Fibroblast of the aortic adventitia (primary cell): ENCODE measurements at regions not wholly inside any gene's neighbourhood (a gene's known extent, or its start where the extent isn't known, plus 50 kb on each side); places are given as distances from the start of the nearest gene placed in this dataset.

Experiments
- DNase-seq: peaks from one replicate; pipeline ENCODE4 v3.0.0-alpha.2; 2010; ENCODE audit warnings: low read depth
- H3K4me3 ChIP-seq: 2 replicates; pipeline ENCODE4 v1.5.1; 2011; ENCODE audit warnings: low read depth, mild to moderate bottlenecking, control low read depth, low read length, moderate library complexity
- CTCF ChIP-seq: IDR thresholded peaks from 2 replicates; pipeline ENCODE4 v1.5.1; 2011; ENCODE audit warnings: mild to moderate bottlenecking, low read length, control low read depth, inconsistent platforms; ENCODE audit not compliant: insufficient read depth

DNA sequence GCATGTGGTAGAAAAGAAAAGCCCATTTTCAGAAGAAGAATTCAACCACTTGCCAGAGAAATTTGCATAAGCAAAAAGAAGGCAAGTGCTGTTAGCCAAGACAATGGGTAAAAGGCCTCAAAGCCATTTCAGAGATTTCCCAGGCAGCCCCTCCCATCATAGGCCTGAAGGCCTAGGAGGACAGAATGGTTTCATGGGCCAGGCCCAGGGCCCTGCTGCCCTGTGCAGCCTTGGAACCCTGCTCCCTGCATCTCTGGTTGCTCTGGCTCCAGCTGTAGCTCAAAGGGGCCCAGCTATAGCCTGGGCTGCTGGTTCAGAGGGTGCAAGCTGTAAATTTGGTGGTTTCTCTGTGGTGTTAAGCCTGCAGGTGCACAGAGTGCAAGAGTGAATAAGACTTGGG is 212.8 kb downstream of the EFNB2 start:
- no peak overlapping the region for H3K4me3 ChIP-seq
- TF ChIP-seq CTCF: no peak
- no peak for DNase-seq

GRCh38 chr13:106318941-106319411 is 216.5 kb downstream of the EFNB2 start:
- peak; percentile 79 for DNase-seq
- no peak for TF ChIP-seq CTCF
- no peak overlapping the region for H3K4me3 ChIP-seq

DNA sequence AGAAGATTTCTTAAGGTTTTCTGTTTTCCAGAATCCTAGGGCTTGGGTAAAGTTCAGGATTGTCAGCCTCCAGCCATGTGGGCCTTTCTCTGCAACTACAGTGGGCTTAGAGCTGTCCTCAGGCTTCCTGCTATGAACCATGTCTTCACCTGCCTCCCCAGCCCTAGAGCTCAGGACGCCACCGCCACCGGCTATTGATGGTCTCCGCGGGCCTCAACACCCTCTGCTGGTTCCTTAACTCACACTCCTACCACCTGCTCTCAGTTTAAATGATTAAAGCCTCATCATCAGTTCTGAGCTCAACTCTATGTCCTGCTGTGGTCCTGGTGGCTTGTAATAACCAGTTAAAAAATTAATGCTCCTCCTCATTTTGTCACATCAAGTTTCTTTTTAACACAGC is 221.0 kb downstream of the EFNB2 start:
- H3K4me3 ChIP-seq: no peak overlapping the region
- TF ChIP-seq CTCF: no peak
- DNase-seq: no peak

DNA sequence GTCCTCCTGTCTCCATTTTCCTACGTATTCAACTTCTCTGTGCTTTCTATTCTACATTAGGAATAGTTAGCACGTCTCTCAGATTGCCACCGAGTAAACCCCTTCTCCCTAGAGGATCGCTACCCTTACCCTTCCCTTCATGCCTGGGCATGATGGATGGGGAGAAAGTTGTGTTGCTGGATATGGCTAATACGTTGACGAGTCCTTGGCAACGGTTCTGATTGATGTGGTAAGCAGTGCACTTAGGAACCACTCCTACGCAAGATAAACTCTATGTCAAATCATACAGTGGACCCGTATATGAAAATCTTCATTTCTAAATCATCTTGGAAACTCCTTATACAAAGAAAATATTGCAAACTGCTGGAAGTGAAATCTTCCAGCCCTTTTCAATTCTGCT is 224.5 kb downstream of the EFNB2 start:
- no peak overlapping the region for H3K4me3 ChIP-seq
- DNase-seq: no peak
- no peak for TF ChIP-seq CTCF

DNA sequence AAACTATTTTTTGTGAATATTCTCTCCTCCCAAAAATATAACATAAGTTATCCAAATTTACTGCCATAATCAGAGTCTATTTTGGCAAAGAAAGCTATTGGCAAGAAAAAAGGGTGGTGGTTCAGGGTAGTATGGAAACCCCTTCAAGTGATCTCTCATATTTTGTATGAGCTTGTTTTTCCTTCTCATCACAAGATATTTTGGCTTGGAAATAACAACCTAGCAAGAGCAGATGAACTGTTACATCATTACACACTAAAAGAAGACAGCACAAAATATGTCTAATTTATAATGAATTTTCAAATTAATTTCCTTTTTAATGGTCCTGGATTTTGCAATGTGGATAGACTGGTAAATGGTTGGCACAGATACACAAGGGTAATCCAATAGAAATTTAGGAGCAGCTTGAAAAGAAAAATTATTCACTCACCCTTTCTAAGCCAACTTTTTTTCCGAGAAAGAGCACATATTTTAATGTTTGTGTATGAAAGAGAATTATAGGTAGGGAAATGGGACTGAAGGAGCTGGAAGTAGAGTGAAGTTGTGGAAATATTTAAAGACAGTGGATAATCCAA is 225.1 kb downstream of the EFNB2 start:
- TF ChIP-seq CTCF: no peak
- H3K4me3 ChIP-seq: no peak overlapping the region

DNA sequence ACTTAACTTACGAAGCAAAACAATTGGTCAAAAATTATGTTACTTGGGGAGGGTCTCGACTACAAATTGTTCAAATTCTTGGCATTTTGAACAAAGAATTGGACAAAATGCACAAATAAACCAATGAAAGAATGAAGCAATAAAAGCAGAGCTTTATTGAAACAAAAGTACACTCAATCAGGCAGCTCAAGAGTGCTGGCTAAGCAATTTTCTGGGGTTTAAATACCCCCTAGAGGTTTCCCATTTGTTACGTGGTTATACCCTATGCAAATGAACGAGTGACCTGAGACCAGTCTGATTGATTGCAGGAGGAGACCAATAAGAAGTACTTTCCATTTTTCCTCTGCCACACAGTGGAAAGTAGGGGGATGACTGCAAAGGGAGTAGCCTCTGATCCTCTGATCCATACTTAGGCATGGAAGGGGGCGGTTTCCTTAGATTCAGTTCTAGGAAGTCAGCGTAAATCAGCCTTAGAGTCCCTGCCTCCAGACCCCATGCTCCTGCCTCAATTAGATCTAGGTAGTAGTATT is 228.6 kb downstream of the EFNB2 start:
- TF ChIP-seq CTCF: no peak
- no peak for DNase-seq
- no peak overlapping the region for H3K4me3 ChIP-seq

More for the DNA sequence above, 225.1 kb downstream of the EFNB2 start:
- DNase-seq: no peak

- no peak overlapping the region for H3K4me3 ChIP-seq
- no peak for DNase-seq
- TF ChIP-seq CTCF: no peak
Observed at GRCh38 chr13:106302843-106303242, 232.6 kb downstream of the EFNB2 start.
